Panc1 (cell line): ENCODE measurements at regions not wholly inside any gene's neighbourhood (a gene's known extent, or its start where the extent isn't known, plus 50 kb on each side); places are given as distances from the start of the nearest gene placed in this dataset.

ENCODE experiments used
- ATAC-seq: fragments of 200-7000 bp; cut with Tn5 transposase; 2 replicates; pipeline ENCODE4 v1.9.1; 2020; ENCODE audit warnings: mild to moderate bottlenecking, moderate library complexity
- BruUV-seq: library from RNA; stranded (reverse); fragments of 400-500 nt; replicated peaks from 2 replicates; lab custom pipeline; 2021; lab: Mats Ljungman, UMichigan
- CTCF ChIA-PET: fragments of 300-600 bp; sonication (Branson Sonifier 250); formaldehyde crosslinking; loops from one replicate; lab custom pipeline; 2022; ENCODE audit warnings: antibody characterized with exemption; lab: Charles Lee
- POLR2A ChIA-PET: fragments of 300-600 bp; sonication (Branson Sonifier 250); formaldehyde crosslinking; loops from one replicate; lab custom pipeline; 2022; ENCODE audit warnings: antibody characterized with exemption; lab: Charles Lee
- DNase-seq: peaks from one replicate; pipeline ENCODE4 v3.0.0-alpha.2; 2010; ENCODE audit warnings: low read depth, low spot score
- H3K27ac ChIP-seq: 2 replicates; pipeline ENCODE4 v1.5.1; 2011; ENCODE audit warnings: mild to moderate bottlenecking, low read length, inconsistent platforms
- H3K27me3 ChIP-seq: fragments of 200-500 bp; sonication (Bioruptor generic); 2 replicates; pipeline ENCODE4 v1.6.0; 2014; ENCODE audit warnings: low read length, inconsistent platforms; ENCODE audit not compliant: control insufficient read depth, insufficient read depth
- H3K36me3 ChIP-seq: fragments of 200-500 bp; sonication (Bioruptor generic); 2 replicates; pipeline ENCODE4 v1.5.1; 2014; ENCODE audit warnings: inconsistent platforms, mild to moderate bottlenecking, low read length, moderate library complexity; ENCODE audit not compliant: control insufficient read depth, insufficient read depth
- H3K4me1 ChIP-seq: 2 replicates; pipeline ENCODE4 v1.5.1; 2011; ENCODE audit warnings: inconsistent platforms, mild to moderate bottlenecking, low read length, moderate library complexity; ENCODE audit not compliant: control insufficient read depth, insufficient read depth
- H3K4me3 ChIP-seq, 2 experiments: 2 replicates each; pipeline ENCODE4 v1.5.1; 2011 to 2012; ENCODE audit warnings: low read depth in 2 of 2, low read length in 2 of 2, mild to moderate bottlenecking in 2 of 2, inconsistent platforms in 1 of 2, moderate library complexity in 1 of 2
- H3K9me3 ChIP-seq: fragments of 200-500 bp; sonication (Bioruptor generic); 2 replicates; pipeline ENCODE4 v1.5.1; 2014; ENCODE audit warnings: low read depth, mild to moderate bottlenecking, inconsistent platforms, low read length, moderate library complexity; ENCODE audit not compliant: control insufficient read depth, insufficient read depth
- CTCF ChIP-seq: fragments of 450-650 bp; IDR thresholded peaks from 2 replicates; pipeline ENCODE4 v1.5.1; 2017; ENCODE audit warnings: mild to moderate bottlenecking
- POLR2AphosphoS5 ChIP-seq: IDR thresholded peaks from 2 replicates; pipeline ENCODE4 v1.6.1; 2012; ENCODE audit warnings: mild to moderate bottlenecking, low read depth, low read length, moderate library complexity
- REST ChIP-seq, 2 experiments: IDR thresholded peaks; 2 replicates each; pipeline ENCODE4 v1.6.1; 2011 to 2012; ENCODE audit warnings: low read depth in 2 of 2, control low read depth in 1 of 2, low read length in 1 of 2, mild to moderate bottlenecking in 1 of 2, moderate library complexity in 1 of 2; ENCODE audit not compliant: insufficient read depth in 1 of 2
- SIN3A ChIP-seq: IDR thresholded peaks from 2 replicates; pipeline ENCODE4 v1.6.1; 2012; ENCODE audit warnings: low read depth, mild to moderate bottlenecking, low read length, moderate library complexity, borderline replicate concordance; ENCODE audit not compliant: insufficient read depth
- TCF7L2 ChIP-seq: IDR thresholded peaks from 2 replicates; pipeline ENCODE4 v1.6.1; 2011; ENCODE audit warnings: mild to moderate bottlenecking, low read depth, low read length, inconsistent platforms
- in situ Hi-C: cut with HindIII; loops from 2 replicates; pipeline ENCODE4 v1.10.0; 2016; ENCODE audit warnings: low sequenced_read_pairs, low pct_unique_long_range_greater_than_20kb
- intact Hi-C: fragments of 100-400 bp; cut with micrococcal nuclease; formaldehyde crosslinking; loops from one replicate; pipeline ENCODE4 v1.10.0; 2022; ENCODE audit not compliant: unreplicated experiment

GRCh38 chr10:123569436-123570035 is 96.6 kb upstream of the GPR26 start:
- in situ Hi-C loops (no loop called here), intact Hi-C loops (no loop called here)
- peaks cover 16% of the 10 kb centered on the region for H3K27me3 ChIP-seq
- no peaks in the 10 kb centered on the region for H3K9me3 ChIP-seq
- H3K27ac ChIP-seq = no peak overlapping the region
- TF ChIP-seq POLR2AphosphoS5 (no peak), SIN3A (no peak), TCF7L2 (no peak), REST (IDR thresholded peaks at IDR 0.05; ENCODE audit: insufficient read depth in 1 of 2, low read depth in 2 of 2, low read length in 1 of 2) (no peak), CTCF (no peak)
- H3K36me3 ChIP-seq = no peaks in the 10 kb centered on the region
- ChIA-PET CTCF (no interaction called here), POLR2A (interaction anchor here (0.6 kb wide), 1 partner anchor 216 kb away, joined by 4 read pairs; no protein-coding TSS in a partner anchor)
- DNase-seq (no peak), ATAC-seq (no peak)
- H3K4me3 ChIP-seq = no peak overlapping the region
- H3K4me1 ChIP-seq = no peaks in the 10 kb centered on the region
- no TSS peak for BruUV-seq

- in situ Hi-C loops (no loop called here), intact Hi-C loops (no loop called here)
- H3K9me3 ChIP-seq = no peaks in the 10 kb centered on the region
- no peaks in the 10 kb centered on the region for H3K4me1 ChIP-seq
- ChIA-PET POLR2A (interaction anchor here (0.6 kb wide), 1 partner anchor 215 kb away, joined by 4 read pairs; no protein-coding TSS in a partner anchor), CTCF (no interaction called here)
- TF ChIP-seq REST (IDR thresholded peaks at IDR 0.05; ENCODE audit: insufficient read depth in 1 of 2, low read depth in 2 of 2, low read length in 1 of 2) = no peak
- TF ChIP-seq TCF7L2 = no peak
- no peak for TF ChIP-seq POLR2AphosphoS5
- no peak for TF ChIP-seq SIN3A
- no peak for TF ChIP-seq CTCF
- H3K36me3 ChIP-seq = no peaks in the 10 kb centered on the region
- H3K27ac ChIP-seq = no peak overlapping the region
- peaks cover 16% of the 10 kb centered on the region for H3K27me3 ChIP-seq
- DNase-seq (no peak), ATAC-seq (no peak)
- H3K4me3 ChIP-seq = no peak overlapping the region
- no TSS peak for BruUV-seq
These were observed 95.9 kb upstream of the GPR26 start for GRCh38 chr10:123570051-123570897.
